ENCODE measurements at regions not wholly inside any gene's neighbourhood (a gene's known extent, or its start where the extent isn't known, plus 50 kb on each side); places are given as distances from the start of the nearest gene placed in this dataset.

DNA sequence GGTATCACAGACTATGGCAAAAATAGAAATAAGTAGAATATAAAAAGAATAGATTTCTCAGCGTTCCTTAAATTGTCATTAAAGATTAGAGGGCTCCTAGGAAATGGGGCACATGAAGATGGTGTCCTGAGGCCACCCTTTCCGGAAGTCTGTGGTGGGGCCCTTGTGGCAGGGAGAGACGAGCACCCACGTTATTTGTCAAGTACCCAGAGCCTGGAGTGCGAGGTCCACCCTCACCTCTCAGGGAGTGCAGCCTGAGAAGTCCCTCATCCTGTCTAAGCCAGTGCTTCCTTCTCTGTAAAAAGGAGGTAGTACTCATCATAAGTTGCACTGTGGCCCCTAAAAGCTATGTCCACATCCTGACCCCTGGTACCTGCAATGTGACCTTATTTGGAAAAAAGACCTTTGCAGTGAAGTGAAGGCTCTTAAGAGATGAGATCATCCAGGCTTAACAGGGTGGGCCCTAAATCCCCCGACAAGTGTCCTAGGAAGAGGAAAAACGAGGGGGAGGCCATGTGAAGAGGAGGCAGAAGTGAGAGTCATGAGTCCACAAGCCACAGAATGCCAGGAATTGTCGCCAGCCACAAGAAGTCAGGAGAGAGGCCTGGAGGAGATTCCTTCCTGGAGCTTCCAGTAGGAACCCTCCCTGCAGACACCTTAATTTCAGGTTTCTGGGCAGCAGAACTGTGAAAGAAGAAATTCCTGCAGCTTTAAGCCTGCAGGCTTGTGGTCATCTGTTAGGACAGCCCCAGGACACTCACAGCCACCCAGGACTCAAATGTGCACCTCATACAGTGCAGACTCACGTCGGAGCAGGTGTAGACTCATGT is 76.8 kb upstream of the CCND1 start:
- H3K4me1 Mint-ChIP-seq: peaks cover 4% of the 10 kb centered on the region
- no peaks in the 10 kb centered on the region for H3K9me3 Mint-ChIP-seq
- H3K4me3 Mint-ChIP-seq: no peak overlapping the region
- no peak for ATAC-seq (replicated peaks)
- H3K27ac Mint-ChIP-seq: no peak overlapping the region
- H3K36me3 Mint-ChIP-seq (ENCODE audit: low read depth): no peaks in the 10 kb centered on the region
- peaks cover 4% of the 10 kb centered on the region for H3K27me3 Mint-ChIP-seq

DNA sequence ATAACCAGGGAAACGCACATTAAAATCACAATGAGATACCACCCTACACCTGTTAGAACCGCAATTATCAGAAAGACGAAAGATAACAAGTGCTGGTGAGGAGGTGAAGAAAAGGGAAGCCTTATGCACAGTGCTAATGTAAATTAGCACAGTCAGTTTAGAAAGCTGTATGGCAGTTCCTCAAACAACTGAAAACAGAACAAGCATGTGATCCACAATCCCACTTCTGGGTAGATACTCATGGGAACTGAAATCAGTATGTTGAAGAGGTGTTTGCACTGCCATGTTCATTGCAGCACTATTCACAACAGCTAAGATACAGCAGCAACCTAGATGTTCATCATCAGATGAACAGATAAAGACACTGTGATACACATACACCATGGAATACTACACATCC is 75.0 kb upstream of the CCND1 start:
- Mint-ChIP-seq H3K36me3 (ENCODE audit: low read depth) (no peaks in the 10 kb centered on the region), H3K4me3 (no peak overlapping the region), H3K27me3 (no peaks in the 10 kb centered on the region), H3K4me1 (no peaks in the 10 kb centered on the region), H3K27ac (no peak overlapping the region), H3K9me3 (no peaks in the 10 kb centered on the region)
- ATAC-seq (replicated peaks): no peak

DNA sequence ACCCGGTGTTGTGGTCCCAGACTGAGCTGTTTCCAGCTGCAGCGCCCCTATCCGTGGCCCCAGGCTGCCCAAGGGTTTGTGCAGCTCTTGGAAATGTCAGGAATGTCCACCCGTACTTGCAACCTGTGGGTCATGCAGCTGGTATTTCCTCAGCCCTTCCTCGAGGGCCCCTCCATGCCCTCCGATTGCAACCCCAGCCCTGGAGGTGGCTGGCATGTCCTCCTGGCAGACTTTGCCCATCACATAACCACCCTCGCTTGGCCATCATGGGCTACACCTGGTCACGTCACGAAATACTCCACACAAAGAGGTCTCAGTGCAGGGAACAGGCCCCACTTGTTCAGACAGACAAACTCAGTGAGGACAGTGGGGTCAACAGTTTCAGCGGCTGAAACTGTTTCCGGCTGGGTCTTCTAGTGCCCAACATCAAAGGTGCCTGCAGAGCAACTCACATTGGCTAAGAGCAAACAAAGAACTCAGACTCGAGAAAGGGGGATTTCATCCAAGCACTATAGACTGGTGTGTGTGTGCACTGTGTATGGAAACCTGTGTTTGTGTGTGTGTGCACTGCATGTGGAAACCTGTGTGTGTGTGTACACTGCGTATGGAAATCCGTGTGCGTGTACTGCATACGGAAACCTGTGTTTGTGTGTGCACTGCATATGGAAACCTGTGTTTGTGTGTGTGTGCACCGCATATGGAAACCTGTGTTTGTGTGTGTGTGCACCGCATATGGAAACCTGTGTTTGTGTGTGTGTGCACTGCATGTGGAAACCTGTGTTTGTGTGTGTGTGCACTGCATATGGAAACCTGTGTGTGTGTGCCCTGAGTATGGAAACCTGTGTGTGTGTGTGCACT is 72.8 kb upstream of the CCND1 start:
- H3K36me3 Mint-ChIP-seq (ENCODE audit: low read depth): no peaks in the 10 kb centered on the region
- H3K27ac Mint-ChIP-seq: no peak overlapping the region
- no peak for ATAC-seq (replicated peaks)
- no peak overlapping the region for H3K4me3 Mint-ChIP-seq
- peaks cover 7% of the 10 kb centered on the region for H3K27me3 Mint-ChIP-seq
- no peaks in the 10 kb centered on the region for H3K9me3 Mint-ChIP-seq
- no peaks in the 10 kb centered on the region for H3K4me1 Mint-ChIP-seq

- ATAC-seq (replicated peaks): no peak
- no peak overlapping the region for H3K4me3 Mint-ChIP-seq
Measured at GRCh38 chr11:69568809-69569097, 72.2 kb upstream of the CCND1 start.

DNA sequence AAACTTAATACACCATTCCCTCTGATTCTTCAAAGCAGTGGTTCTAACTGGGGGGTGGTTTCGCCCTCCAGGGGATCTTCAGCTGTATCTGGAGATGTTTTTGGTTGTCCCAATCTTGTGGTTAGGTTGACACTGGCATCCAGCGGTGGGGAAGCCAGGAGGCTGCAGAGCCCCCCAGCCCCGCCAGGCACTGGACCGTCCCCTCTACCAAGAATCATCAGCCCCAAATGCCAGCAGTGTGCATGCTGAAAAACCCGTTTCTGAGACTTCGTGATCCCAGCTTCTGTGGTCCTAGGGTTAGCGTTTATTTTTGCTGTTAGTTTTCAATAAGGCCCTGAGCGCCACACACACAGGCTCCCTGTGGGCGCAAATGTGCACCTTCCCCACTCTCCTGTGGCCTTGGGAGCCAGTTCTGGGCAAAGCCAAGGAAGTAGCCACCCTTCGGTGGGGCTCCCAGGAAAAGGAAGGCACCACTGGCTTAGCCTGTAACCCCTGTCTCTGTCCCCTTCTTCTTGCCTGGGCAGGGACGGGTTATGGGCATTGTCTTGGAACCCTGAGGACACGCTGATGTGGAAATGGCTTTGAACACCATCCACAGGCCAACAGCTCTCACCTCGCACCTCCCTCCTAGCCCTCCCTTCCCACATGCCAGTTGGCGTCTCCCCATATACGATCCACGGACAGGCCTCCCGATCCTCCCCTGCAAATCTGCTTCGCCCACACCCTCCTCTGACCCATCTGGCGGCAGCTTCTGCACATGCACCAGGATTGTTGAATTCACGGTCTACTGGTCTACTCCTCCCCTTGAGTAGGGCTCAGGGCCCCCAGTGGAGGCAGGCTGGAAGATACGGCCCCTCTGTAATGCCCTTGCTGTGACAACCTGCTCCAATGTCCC is 71.4 kb upstream of the CCND1 start:
- no peak for ATAC-seq (replicated peaks)
- no peak overlapping the region for H3K4me3 Mint-ChIP-seq
- H3K4me1 Mint-ChIP-seq: no peaks in the 10 kb centered on the region
- H3K36me3 Mint-ChIP-seq (ENCODE audit: low read depth): no peaks in the 10 kb centered on the region
- no peak overlapping the region for H3K27ac Mint-ChIP-seq
- H3K27me3 Mint-ChIP-seq: peaks cover 8% of the 10 kb centered on the region
- H3K9me3 Mint-ChIP-seq: no peaks in the 10 kb centered on the region

More at GRCh38 chr11:69568809-69569097, 72.2 kb upstream of the CCND1 start:
- Mint-ChIP-seq H3K4me1 (no peaks in the 10 kb centered on the region), H3K9me3 (no peaks in the 10 kb centered on the region), H3K27me3 (peaks cover 8% of the 10 kb centered on the region), H3K36me3 (ENCODE audit: low read depth) (no peaks in the 10 kb centered on the region), H3K27ac (no peak overlapping the region)

DNA sequence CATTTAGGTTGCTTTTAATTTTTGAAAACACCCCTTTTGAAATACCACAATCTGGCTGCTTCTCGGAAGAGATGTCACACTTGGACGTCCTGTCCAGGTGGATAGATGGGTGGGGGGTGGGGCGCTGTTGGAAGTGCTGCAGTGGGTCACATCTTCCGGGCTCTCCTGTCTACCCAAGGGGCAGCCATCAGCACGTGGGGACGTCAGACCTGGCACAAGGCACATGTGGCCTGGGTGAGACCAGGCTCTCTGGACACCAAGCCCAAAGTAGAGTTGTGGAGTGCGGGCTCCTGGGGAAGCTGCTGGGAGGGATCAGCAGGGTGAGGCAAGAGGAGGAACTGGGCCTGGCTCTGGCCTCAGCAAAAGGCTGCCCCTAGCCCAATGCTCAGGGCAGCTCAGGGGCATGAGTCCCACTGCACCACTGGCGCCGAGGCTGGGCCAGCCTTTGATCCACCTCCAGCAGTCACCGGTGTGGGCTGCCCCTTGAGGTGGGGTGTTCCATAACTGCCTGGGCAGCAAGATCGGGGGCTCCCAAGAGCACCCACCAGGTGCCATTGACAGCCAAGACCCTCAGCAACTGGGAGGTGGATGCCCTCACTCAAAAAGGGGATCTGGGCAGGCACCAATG is 68.6 kb upstream of the CCND1 start:
- H3K27me3 Mint-ChIP-seq: peaks cover 24% of the 10 kb centered on the region
- H3K4me1 Mint-ChIP-seq: no peaks in the 10 kb centered on the region
- H3K4me3 Mint-ChIP-seq: no peak overlapping the region
- H3K36me3 Mint-ChIP-seq (ENCODE audit: low read depth): no peaks in the 10 kb centered on the region
- ATAC-seq (replicated peaks): no peak
- H3K27ac Mint-ChIP-seq: no peak overlapping the region
- no peaks in the 10 kb centered on the region for H3K9me3 Mint-ChIP-seq

DNA sequence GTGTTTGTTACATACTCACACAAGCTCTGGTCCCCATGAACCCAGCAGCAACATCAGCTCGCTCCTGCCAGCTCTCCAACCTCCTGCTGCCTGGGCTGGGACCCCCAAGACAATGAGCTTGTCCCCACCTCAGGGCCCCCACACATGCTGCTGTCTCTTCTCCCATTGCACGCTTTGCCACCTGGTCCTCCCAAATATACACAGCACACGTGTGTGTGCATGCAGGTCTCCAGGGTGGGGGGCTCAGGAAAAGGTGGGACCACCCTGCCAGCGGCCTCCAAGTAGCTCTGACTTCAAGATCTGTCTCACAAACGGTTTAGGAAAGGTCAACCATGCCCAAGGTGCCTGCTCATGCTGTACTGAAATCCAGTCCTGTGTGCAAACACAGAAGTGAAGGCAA is 68.1 kb upstream of the CCND1 start:
- H3K4me3 Mint-ChIP-seq: no peak overlapping the region
- H3K9me3 Mint-ChIP-seq: no peaks in the 10 kb centered on the region
- no peaks in the 10 kb centered on the region for H3K36me3 Mint-ChIP-seq (ENCODE audit: low read depth)
- peaks cover 27% of the 10 kb centered on the region for H3K27me3 Mint-ChIP-seq
- no peak overlapping the region for H3K27ac Mint-ChIP-seq
- H3K4me1 Mint-ChIP-seq: no peaks in the 10 kb centered on the region
- ATAC-seq (replicated peaks): no peak

- Mint-ChIP-seq H3K36me3 (ENCODE audit: low read depth) (no peaks in the 10 kb centered on the region), H3K27ac (no peak overlapping the region), H3K27me3 (peaks cover 27% of the 10 kb centered on the region), H3K9me3 (no peaks in the 10 kb centered on the region), H3K4me3 (no peak overlapping the region), H3K4me1 (no peaks in the 10 kb centered on the region)
- ATAC-seq (replicated peaks): no peak
Measured at GRCh38 chr11:69573761-69574607, 67.0 kb upstream of the CCND1 start.

DNA sequence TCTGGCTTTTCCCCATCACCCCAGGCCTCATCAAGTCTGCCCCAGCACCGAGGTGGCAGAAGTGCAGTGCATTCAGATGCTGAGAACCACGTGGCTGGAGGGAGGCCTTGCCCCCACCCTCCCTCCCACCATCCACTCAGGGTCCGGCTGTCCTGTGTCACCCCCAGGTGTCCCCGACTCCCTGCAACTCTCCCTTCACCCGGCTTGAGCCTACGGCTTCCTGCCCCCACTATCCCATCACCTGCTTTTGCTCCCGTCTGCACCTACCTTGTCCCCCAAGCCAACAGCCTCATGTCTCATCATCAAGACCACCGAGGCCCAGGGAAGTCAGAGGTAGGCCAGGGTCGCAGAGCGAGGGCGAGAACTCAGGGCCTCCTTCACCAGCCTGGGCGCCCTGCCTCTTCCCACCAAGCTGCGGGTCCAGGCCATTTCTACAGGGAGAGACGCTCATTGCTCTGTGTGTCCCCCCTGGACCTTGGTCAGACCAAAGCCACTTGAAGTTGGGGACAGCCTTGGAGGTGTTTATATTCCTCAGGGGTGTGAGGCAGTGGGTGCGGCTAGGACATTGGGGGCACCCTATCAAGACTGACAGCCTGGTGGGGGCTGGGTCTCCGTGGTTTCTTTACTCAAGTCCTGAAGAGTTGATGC is 66.2 kb upstream of the CCND1 start:
- H3K27me3 Mint-ChIP-seq: peaks cover 27% of the 10 kb centered on the region
- ATAC-seq (replicated peaks): no peak
- no peak overlapping the region for H3K4me3 Mint-ChIP-seq
- H3K9me3 Mint-ChIP-seq: no peaks in the 10 kb centered on the region
- H3K27ac Mint-ChIP-seq: no peak overlapping the region
- H3K36me3 Mint-ChIP-seq (ENCODE audit: low read depth): no peaks in the 10 kb centered on the region
- H3K4me1 Mint-ChIP-seq: no peaks in the 10 kb centered on the region

DNA sequence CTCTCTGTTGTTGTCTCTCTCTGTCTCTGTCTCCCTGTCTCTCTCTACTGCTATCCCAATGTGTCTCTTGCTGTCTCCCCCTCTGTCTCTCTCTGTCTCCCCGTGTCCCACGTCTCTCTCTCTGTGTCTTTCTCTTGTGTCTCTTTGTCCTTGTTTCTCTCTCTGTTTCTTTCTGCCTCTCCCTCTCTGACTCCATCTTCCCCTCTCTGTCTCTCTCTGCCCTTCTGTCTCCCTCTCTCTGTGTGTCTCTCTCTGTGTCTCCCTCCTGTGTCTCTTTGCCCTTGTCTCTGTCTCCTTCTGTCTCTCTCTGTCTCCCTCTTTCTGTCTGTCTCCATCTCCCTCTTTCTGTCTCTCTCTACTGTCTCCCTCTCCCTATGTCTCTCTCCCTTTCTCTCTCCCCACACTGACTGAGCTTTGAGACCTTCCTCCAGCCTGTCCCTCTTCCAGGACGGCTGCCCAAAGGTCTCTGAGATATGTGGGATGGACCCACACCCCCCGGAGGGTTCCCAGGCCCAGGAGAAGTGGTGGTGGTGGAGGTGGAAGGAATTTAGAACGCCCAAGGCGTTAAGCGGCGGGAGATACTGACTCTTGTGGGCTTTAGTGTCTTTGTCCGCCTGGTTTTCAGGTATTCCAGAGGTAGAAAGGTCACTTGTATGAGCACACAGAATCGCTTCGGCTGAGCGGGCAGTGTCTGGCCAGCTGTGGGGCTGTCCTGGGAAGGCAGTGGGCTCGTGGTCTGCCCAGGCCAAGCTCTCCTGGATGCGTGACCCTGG is 65.5 kb upstream of the CCND1 start:
- Mint-ChIP-seq H3K36me3 (ENCODE audit: low read depth) (no peaks in the 10 kb centered on the region), H3K4me3 (no peak overlapping the region), H3K9me3 (no peaks in the 10 kb centered on the region), H3K4me1 (no peaks in the 10 kb centered on the region), H3K27ac (no peak overlapping the region), H3K27me3 (peaks cover 27% of the 10 kb centered on the region)
- no peak for ATAC-seq (replicated peaks)

GRCh38 chr11:69576069-69576782 is 64.7 kb upstream of the CCND1 start:
- no peaks in the 10 kb centered on the region for H3K36me3 Mint-ChIP-seq (ENCODE audit: low read depth)
- H3K9me3 Mint-ChIP-seq: no peaks in the 10 kb centered on the region
- no peaks in the 10 kb centered on the region for H3K4me1 Mint-ChIP-seq
- no peak overlapping the region for H3K4me3 Mint-ChIP-seq
- no peak for ATAC-seq (replicated peaks)
- peaks cover 27% of the 10 kb centered on the region for H3K27me3 Mint-ChIP-seq
- H3K27ac Mint-ChIP-seq: no peak overlapping the region

GRCh38 chr11:69578167-69578566 is 62.8 kb upstream of the CCND1 start:
- Mint-ChIP-seq H3K27ac (no peak overlapping the region), H3K4me1 (no peaks in the 10 kb centered on the region), H3K27me3 (peaks cover 20% of the 10 kb centered on the region), H3K9me3 (no peaks in the 10 kb centered on the region), H3K36me3 (ENCODE audit: low read depth) (no peaks in the 10 kb centered on the region), H3K4me3 (no peak overlapping the region)
- ATAC-seq (replicated peaks): peak; percentile 50
